ENCODE measurements at regions not wholly inside any gene's neighbourhood (a gene's known extent, or its start where the extent isn't known, plus 50 kb on each side); places are given as distances from the start of the nearest gene placed in this dataset.

DNA sequence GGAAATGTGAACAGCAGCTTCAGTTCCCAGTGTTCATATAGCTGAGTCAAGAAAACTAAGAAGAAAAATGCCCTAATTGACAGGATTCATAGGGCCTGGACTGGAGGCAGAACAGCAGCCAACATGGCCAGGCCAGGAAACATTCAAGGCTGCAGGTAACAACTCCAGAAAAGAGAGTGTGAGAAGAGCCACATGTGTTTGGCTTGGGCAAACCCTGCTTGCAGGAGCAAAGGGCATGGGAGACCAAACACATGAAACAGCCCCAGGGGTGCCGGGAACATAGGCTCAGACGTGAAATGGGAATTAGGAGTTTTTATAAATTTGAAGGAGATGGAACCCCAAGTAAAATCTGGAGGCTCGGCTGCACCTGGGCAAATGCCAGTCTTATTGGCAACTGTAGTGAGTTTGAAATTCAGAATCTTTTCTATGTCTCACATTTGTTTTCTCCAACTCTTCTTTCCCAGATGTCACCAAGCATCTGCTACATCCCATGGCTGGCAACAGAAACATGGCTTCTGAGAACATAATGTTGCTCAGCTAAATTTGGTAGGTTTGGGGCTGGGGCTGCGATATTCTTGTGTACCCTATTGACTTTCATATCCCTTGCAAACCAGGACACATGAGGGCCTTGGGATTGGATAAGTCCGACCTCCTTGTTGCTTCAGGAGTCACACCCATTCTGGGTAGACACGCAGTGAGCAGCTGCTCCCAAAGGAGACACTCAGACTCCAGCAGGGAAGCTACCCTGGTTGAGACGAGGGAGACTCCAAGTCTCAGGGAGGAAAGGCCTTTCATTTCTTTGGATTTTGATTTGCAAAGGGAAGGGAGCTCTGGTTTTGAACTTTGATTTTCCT, 98.9 kb upstream of the CLSTN2 start:
- Histone ChIP-seq H3K27ac (no peak overlapping the region), H3K9me3 (replicated peaks in 1 of 3) (no peaks in the 10 kb centered on the region), H3K4me3 (no peak overlapping the region), H3K36me3 (replicated peaks in 1 of 2) (no peaks in the 10 kb centered on the region), H3K4me1 (replicated peaks in 1 of 2) (no peaks in the 10 kb centered on the region), H3K27me3 (no peaks in the 10 kb centered on the region)
- TF ChIP-seq POLR2A (IDR thresholded peaks at IDR 0.05) (no peak), CTCF (IDR thresholded peaks at IDR 0.05) (no peak)
- 84 to 89% (median 87%) methylated on average over 7 of the region's 7 CpGs for WGBS, 4 donors
- intact Hi-C loops (cut with DNase I): no loop called here
- DNase-seq: no peak

- no peaks in the 10 kb centered on the region for H3K36me3 ChIP-seq (replicated peaks in 1 of 2)
- H3K4me1 ChIP-seq (replicated peaks in 1 of 2): no peaks in the 10 kb centered on the region
- no peaks in the 10 kb centered on the region for H3K27me3 ChIP-seq
- no peak overlapping the region for H3K4me3 ChIP-seq
- no peak for DNase-seq
- intact Hi-C loops (cut with DNase I): no loop called here
- no peak overlapping the region for H3K27ac ChIP-seq
- no peak for TF ChIP-seq POLR2A (IDR thresholded peaks at IDR 0.05)
- no peak for TF ChIP-seq CTCF (IDR thresholded peaks at IDR 0.05)
- WGBS, 4 donors: 70 to 78% (median 76%) methylated on average over 4 of the region's 4 CpGs
- no peaks in the 10 kb centered on the region for H3K9me3 ChIP-seq (replicated peaks in 1 of 3)
Measured at GRCh38 chr3:139832998-139833397, 102.0 kb upstream of the CLSTN2 start.

DNA sequence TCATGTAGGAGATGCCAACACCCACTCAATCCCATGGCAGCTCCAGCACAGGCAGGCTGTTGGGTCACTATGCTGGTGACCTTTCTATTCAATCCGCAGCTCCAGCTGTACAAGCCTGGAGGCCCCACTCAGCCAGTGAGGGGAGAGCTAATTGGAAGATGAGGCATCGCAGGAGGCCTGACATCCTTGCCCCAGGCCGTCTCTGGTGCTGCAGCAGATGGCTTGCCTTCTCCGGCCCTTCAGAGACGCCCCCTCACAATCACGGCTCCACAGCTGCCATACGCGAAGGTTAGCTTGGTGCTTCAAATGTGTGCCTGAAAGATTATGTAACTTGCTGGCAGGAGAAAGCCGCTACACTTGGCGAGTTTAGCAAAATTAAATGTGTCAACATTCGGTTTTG, 104.2 kb upstream of the CLSTN2 start:
- DNase-seq: peak in 4 of 7 donors; percentile 14 to 81 (median 18)
- Histone ChIP-seq H3K36me3 (replicated peaks in 1 of 2) (no peaks in the 10 kb centered on the region), H3K9me3 (replicated peaks in 1 of 3) (no peaks in the 10 kb centered on the region), H3K27ac (no peak overlapping the region), H3K4me3 (no peak overlapping the region), H3K27me3 (no peaks in the 10 kb centered on the region), H3K4me1 (replicated peaks in 1 of 2) (no peaks in the 10 kb centered on the region)
- WGBS, 4 donors: 56 to 73% (median 67%) methylated on average over 7 to 11 of the region's 11 CpGs
- TF ChIP-seq POLR2A (IDR thresholded peaks at IDR 0.05) (no peak), CTCF (IDR thresholded peaks at IDR 0.05) (no peak)
- intact Hi-C loops (cut with DNase I): no loop called here

DNA sequence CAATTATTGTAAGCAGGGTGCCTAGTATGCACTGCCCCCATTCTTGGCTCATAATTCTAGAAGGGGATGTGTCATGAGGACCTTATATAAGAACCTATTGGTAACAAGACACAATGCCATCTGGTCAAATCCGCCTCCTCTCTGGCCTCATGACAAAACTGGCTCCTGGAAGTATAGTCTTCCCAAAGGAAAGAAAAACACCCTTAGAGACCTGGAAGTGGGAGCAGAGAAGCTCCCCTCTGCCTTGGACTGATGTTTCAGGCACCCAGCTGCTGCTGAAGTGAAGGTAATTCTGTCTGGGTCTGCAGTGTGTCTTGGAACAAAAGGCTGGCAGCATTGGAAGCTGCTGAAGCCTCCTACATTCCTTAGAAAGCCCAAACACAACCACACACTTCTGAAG, 107.2 kb upstream of the CLSTN2 start:
- H3K9me3 ChIP-seq (replicated peaks in 1 of 3): no peaks in the 10 kb centered on the region
- H3K36me3 ChIP-seq (replicated peaks in 1 of 2): no peaks in the 10 kb centered on the region
- no peak for TF ChIP-seq POLR2A (IDR thresholded peaks at IDR 0.05)
- no peak overlapping the region for H3K27ac ChIP-seq
- DNase-seq: no peak
- no peak overlapping the region for H3K4me3 ChIP-seq
- intact Hi-C loops (cut with DNase I): no loop called here
- no peaks in the 10 kb centered on the region for H3K27me3 ChIP-seq
- H3K4me1 ChIP-seq (replicated peaks in 1 of 2): no peaks in the 10 kb centered on the region
- 70 to 88% (median 83%) methylated on average over 1 of the region's 1 CpG for WGBS, 4 donors

- Histone ChIP-seq H3K4me1 (replicated peaks in 1 of 2) (no peaks in the 10 kb centered on the region), H3K27me3 (no peaks in the 10 kb centered on the region), H3K4me3 (no peak overlapping the region), H3K27ac (no peak overlapping the region), H3K9me3 (replicated peaks in 1 of 3) (no peaks in the 10 kb centered on the region), H3K36me3 (replicated peaks in 1 of 2) (no peaks in the 10 kb centered on the region)
- WGBS, 4 donors: 85 to 97% (median 89%) methylated on average over 3 of the region's 3 CpGs
- intact Hi-C loops (cut with DNase I): no loop called here
- DNase-seq: no peak
- no peak for TF ChIP-seq POLR2A (IDR thresholded peaks at IDR 0.05)
- no peak for TF ChIP-seq CTCF (IDR thresholded peaks at IDR 0.05)
Measured at GRCh38 chr3:139824864-139825263, 110.1 kb upstream of the CLSTN2 start.

Data from adrenal gland (tissue), 9 donors.